Uterus (tissue), 3 donors: ENCODE measurements at regions not wholly inside any gene's neighbourhood (a gene's known extent, or its start where the extent isn't known, plus 50 kb on each side); places are given as distances from the start of the nearest gene placed in this dataset.

Experiments used
- DNase-seq, 2 donors: peaks; one replicate each; pipeline ENCODE4 v3.0.0-alpha.2; 2019 to 2020
- H3K27ac ChIP-seq, 2 donors: fragments of 200-600 bp; sonication (generic); 1 replicate in 1 of 2; 2 replicates in 1 of 2; pipeline ENCODE4 v1.5.1; 2016 to 2018
- H3K27me3 ChIP-seq, 2 donors: fragments of 200-600 bp; sonication (generic); one replicate each; pipeline ENCODE4 v1.5.1; 2018 to 2019; ENCODE audit warnings: control low read depth in 1 of 2
- H3K36me3 ChIP-seq, 2 donors: fragments of 200-600 bp; sonication (generic); one replicate each; pipeline ENCODE4 v1.5.1; 2019; ENCODE audit warnings: control low read depth in 1 of 2
- H3K4me1 ChIP-seq, 2 donors: fragments of 200-600 bp; sonication (generic); one replicate each; pipeline ENCODE4 v1.5.1; 2018 to 2019; ENCODE audit warnings: control low read depth in 1 of 2
- H3K4me3 ChIP-seq, 2 donors: fragments of 200-600 bp; sonication (generic); 1 replicate in 1 of 2; 2 replicates in 1 of 2; pipeline ENCODE4 v1.5.1; 2018 to 2019; ENCODE audit warnings: mild to moderate bottlenecking in 1 of 2
- H3K9me3 ChIP-seq, 2 donors: fragments of 200-600 bp; sonication (generic); one replicate each; pipeline ENCODE4 v1.5.1; 2019; ENCODE audit warnings: control low read depth in 1 of 2
- CTCF ChIP-seq, 4 experiments: fragments of 200-600 bp in 2 of 4; fragments of 450-650 bp in 2 of 4; sonication (generic) in 2 of 4; IDR thresholded peaks; one replicate each; pipeline ENCODE4 v1.5.1; 2016 to 2019; ENCODE audit warnings: antibody characterized with exemption in 4 of 4, mild to moderate bottlenecking in 2 of 4, moderate library complexity in 1 of 4
- POLR2A ChIP-seq, 2 donors: fragments of 450-650 bp; IDR thresholded peaks; one replicate each; pipeline ENCODE4 v1.6.1; 2016; ENCODE audit warnings: antibody characterized with exemption in 2 of 2, mild to moderate bottlenecking in 1 of 2, moderate library complexity in 1 of 2
- intact Hi-C: fragments of 100-400 bp; cut with DNase I; formaldehyde crosslinking; loops from one replicate; pipeline ENCODE4 v1.15.1; 2023; ENCODE audit warnings: low total_unique reads
- donor health status: DM: yes; HTN: yes; CAD: no.

GRCh38 chr12:20040184-20040583 lies 328.2 kb upstream of the PDE3A start:
- TF ChIP-seq POLR2A (IDR thresholded peaks at IDR 0.05): no peak
- no peak for TF ChIP-seq CTCF (IDR thresholded peaks at IDR 0.05)
- no peak for DNase-seq
- H3K36me3 ChIP-seq: no peaks in the 10 kb centered on the region
- no peaks in the 10 kb centered on the region for H3K9me3 ChIP-seq
- no peak overlapping the region for H3K27ac ChIP-seq
- H3K4me3 ChIP-seq: no peak overlapping the region
- no peaks in the 10 kb centered on the region for H3K27me3 ChIP-seq
- peaks cover 0 to 8% of the 10 kb centered on the region in 2 donors for H3K4me1 ChIP-seq
- intact Hi-C loops: no loop called here

- H3K9me3 ChIP-seq: no peaks in the 10 kb centered on the region
- TF ChIP-seq CTCF (IDR thresholded peaks at IDR 0.05): no peak
- no peak for TF ChIP-seq POLR2A (IDR thresholded peaks at IDR 0.05)
- H3K36me3 ChIP-seq: no peaks in the 10 kb centered on the region
- H3K27ac ChIP-seq: no peak overlapping the region
- H3K4me1 ChIP-seq: peaks cover 0 to 8% of the 10 kb centered on the region in 2 donors
- intact Hi-C loops: no loop called here
- no peak for DNase-seq
- no peak overlapping the region for H3K4me3 ChIP-seq
- no peaks in the 10 kb centered on the region for H3K27me3 ChIP-seq
These were observed 327.5 kb upstream of the PDE3A start for GRCh38 chr12:20040831-20041230.

- DNase-seq: no peak
- H3K27ac ChIP-seq: no peak overlapping the region
- no peak for TF ChIP-seq CTCF (IDR thresholded peaks at IDR 0.05)
- TF ChIP-seq POLR2A (IDR thresholded peaks at IDR 0.05): no peak
These were observed 324.0 kb upstream of the PDE3A start for GRCh38 chr12:20044351-20044750.

GRCh38 chr12:20044846-20045245 lies 323.5 kb upstream of the PDE3A start:
- Histone ChIP-seq H3K36me3 (no peaks in the 10 kb centered on the region), H3K9me3 (no peaks in the 10 kb centered on the region), H3K27ac (peak overlapping the region; percentile 14 to 31), H3K4me3 (no peak overlapping the region), H3K4me1 (no peaks in the 10 kb centered on the region), H3K27me3 (no peaks in the 10 kb centered on the region)
- intact Hi-C loops: no loop called here
- TF ChIP-seq POLR2A (IDR thresholded peaks at IDR 0.05) (no peak), CTCF (IDR thresholded peaks at IDR 0.05) (no peak)
- DNase-seq: peak in 1 of 2 donors; percentile 21

More at GRCh38 chr12:20044351-20044750, 324.0 kb upstream of the PDE3A start:
- H3K27me3 ChIP-seq: no peaks in the 10 kb centered on the region
- no peak overlapping the region for H3K4me3 ChIP-seq
- H3K36me3 ChIP-seq: no peaks in the 10 kb centered on the region
- peaks cover 0 to 2% of the 10 kb centered on the region in 2 donors for H3K4me1 ChIP-seq
- intact Hi-C loops: no loop called here
- H3K9me3 ChIP-seq: no peaks in the 10 kb centered on the region

GRCh38 chr12:20047901-20048300 lies 320.4 kb upstream of the PDE3A start:
- no peak for DNase-seq
- no peaks in the 10 kb centered on the region for H3K27me3 ChIP-seq
- H3K27ac ChIP-seq: no peak overlapping the region
- TF ChIP-seq POLR2A (IDR thresholded peaks at IDR 0.05) (no peak), CTCF (IDR thresholded peaks at IDR 0.05) (no peak)
- H3K4me1 ChIP-seq: no peaks in the 10 kb centered on the region
- no peaks in the 10 kb centered on the region for H3K9me3 ChIP-seq
- no peaks in the 10 kb centered on the region for H3K36me3 ChIP-seq
- H3K4me3 ChIP-seq: no peak overlapping the region
- intact Hi-C loops: no loop called here
